ENCODE measurements at regions not wholly inside any gene's neighbourhood (a gene's known extent, or its start where the extent isn't known, plus 50 kb on each side); places are given as distances from the start of the nearest gene placed in this dataset.

GRCh38 chr2:59630789-59631188, 922.7 kb downstream of the BCL11A start:
- TF ChIP-seq CTCF (conservative IDR thresholded peaks at IDR 0.05; ENCODE audit: low read depth, low read length), result no peak
- no peak for DNase-seq (ENCODE audit: low read depth)
- H3K4me3 ChIP-seq (ENCODE audit: low read length), result no peak overlapping the region

GRCh38 chr2:59627599-59627998, 925.9 kb downstream of the BCL11A start:
- no peak for DNase-seq (ENCODE audit: low read depth)
- H3K4me3 ChIP-seq (ENCODE audit: low read length), result no peak overlapping the region
- TF ChIP-seq CTCF (conservative IDR thresholded peaks at IDR 0.05; ENCODE audit: low read depth, low read length), result no peak

- no peak for TF ChIP-seq CTCF (conservative IDR thresholded peaks at IDR 0.05; ENCODE audit: low read depth, low read length)
- no peak overlapping the region for H3K4me3 ChIP-seq (ENCODE audit: low read length)
- no peak for DNase-seq (ENCODE audit: low read depth)
These were observed 930.7 kb downstream of the BCL11A start for GRCh38 chr2:59622599-59623308.

GRCh38 chr2:59604123-59604522, 949.3 kb downstream of the BCL11A start:
- no peak overlapping the region for H3K4me3 ChIP-seq (ENCODE audit: low read length)
- no peak for TF ChIP-seq CTCF (conservative IDR thresholded peaks at IDR 0.05; ENCODE audit: low read depth, low read length)
- no peak for DNase-seq (ENCODE audit: low read depth)

GRCh38 chr2:59594671-59595222, 958.7 kb downstream of the BCL11A start:
- H3K4me3 ChIP-seq (ENCODE audit: low read length), result no peak overlapping the region
- DNase-seq (ENCODE audit: low read depth), result no peak
- no peak for TF ChIP-seq CTCF (conservative IDR thresholded peaks at IDR 0.05; ENCODE audit: low read depth, low read length)

GRCh38 chr2:59590798-59591197, 962.7 kb downstream of the BCL11A start:
- no peak for TF ChIP-seq CTCF (conservative IDR thresholded peaks at IDR 0.05; ENCODE audit: low read depth, low read length)
- DNase-seq (ENCODE audit: low read depth), result no peak
- no peak overlapping the region for H3K4me3 ChIP-seq (ENCODE audit: low read length)

GRCh38 chr2:59589881-59590280, 963.6 kb downstream of the BCL11A start:
- no peak for DNase-seq (ENCODE audit: low read depth)
- TF ChIP-seq CTCF (conservative IDR thresholded peaks at IDR 0.05; ENCODE audit: low read depth, low read length), result no peak
- no peak overlapping the region for H3K4me3 ChIP-seq (ENCODE audit: low read length)

Data from retinal pigment epithelial cell (primary cell).